Coronary artery (tissue), 2 donors: ENCODE measurements at regions not wholly inside any gene's neighbourhood (a gene's known extent, or its start where the extent isn't known, plus 50 kb on each side); places are given as distances from the start of the nearest gene placed in this dataset.

Source experiments
- DNase-seq: peaks from one replicate; pipeline ENCODE4 v3.0.0-alpha.2; 2017; ENCODE audit warnings: low spot score
- H3K27ac ChIP-seq, 2 donors: fragments of 200-600 bp; sonication (generic); one replicate each; pipeline ENCODE4 v1.5.1; 2016 to 2019
- H3K4me3 ChIP-seq: fragments of 200-600 bp; sonication (generic); 2 replicates; pipeline ENCODE4 v1.5.1; 2016; ENCODE audit warnings: mild to moderate bottlenecking, moderate library complexity
- TF ChIP-seq, protein P1 (sequence below): fragments of 200-600 bp; sonication (generic); IDR thresholded peaks from one replicate; pipeline ENCODE4 v1.5.1; 2019; ENCODE audit warnings: antibody characterized with exemption

- no peak for DNase-seq
- no peak overlapping the region for H3K4me3 ChIP-seq
- no peak overlapping the region for H3K27ac ChIP-seq
- TF ChIP-seq, protein P1, sequence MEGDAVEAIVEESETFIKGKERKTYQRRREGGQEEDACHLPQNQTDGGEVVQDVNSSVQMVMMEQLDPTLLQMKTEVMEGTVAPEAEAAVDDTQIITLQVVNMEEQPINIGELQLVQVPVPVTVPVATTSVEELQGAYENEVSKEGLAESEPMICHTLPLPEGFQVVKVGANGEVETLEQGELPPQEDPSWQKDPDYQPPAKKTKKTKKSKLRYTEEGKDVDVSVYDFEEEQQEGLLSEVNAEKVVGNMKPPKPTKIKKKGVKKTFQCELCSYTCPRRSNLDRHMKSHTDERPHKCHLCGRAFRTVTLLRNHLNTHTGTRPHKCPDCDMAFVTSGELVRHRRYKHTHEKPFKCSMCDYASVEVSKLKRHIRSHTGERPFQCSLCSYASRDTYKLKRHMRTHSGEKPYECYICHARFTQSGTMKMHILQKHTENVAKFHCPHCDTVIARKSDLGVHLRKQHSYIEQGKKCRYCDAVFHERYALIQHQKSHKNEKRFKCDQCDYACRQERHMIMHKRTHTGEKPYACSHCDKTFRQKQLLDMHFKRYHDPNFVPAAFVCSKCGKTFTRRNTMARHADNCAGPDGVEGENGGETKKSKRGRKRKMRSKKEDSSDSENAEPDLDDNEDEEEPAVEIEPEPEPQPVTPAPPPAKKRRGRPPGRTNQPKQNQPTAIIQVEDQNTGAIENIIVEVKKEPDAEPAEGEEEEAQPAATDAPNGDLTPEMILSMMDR, result no peak
Observed at GRCh38 chr9:18173923-18174322, 300.0 kb upstream of the ADAMTSL1 start.

GRCh38 chr9:18182636-18183035 is 291.3 kb upstream of the ADAMTSL1 start:
- Histone ChIP-seq H3K27ac (no peak overlapping the region), H3K4me3 (no peak overlapping the region)
- DNase-seq, result no peak
- TF ChIP-seq, protein P1, result no peak

GRCh38 chr9:18183974-18184373 is 290.0 kb upstream of the ADAMTSL1 start:
- TF ChIP-seq, protein P1, result no peak
- Histone ChIP-seq H3K27ac (no peak overlapping the region), H3K4me3 (no peak overlapping the region)
- no peak for DNase-seq

DNA sequence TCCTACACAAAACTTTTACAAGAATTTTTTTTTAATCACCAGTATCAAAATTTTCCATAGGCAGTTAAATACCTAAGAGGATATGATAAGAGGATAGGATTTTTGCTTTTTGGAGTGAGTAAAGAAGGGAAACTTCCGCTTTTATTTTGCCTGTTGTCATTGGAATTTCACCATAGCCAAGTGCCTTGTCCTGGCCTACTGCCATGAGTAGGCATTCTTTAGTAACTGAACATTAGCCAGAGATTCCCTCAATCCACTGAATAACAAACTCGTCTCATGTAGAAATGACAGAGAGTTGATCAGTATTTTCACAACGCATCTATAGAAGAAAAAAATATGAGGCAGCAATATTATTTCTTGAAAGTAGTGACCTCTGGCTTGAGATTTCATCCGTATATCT is 289.6 kb upstream of the ADAMTSL1 start:
- no peak for DNase-seq
- no peak overlapping the region for H3K4me3 ChIP-seq
- TF ChIP-seq, protein P1, result no peak
- no peak overlapping the region for H3K27ac ChIP-seq

DNA sequence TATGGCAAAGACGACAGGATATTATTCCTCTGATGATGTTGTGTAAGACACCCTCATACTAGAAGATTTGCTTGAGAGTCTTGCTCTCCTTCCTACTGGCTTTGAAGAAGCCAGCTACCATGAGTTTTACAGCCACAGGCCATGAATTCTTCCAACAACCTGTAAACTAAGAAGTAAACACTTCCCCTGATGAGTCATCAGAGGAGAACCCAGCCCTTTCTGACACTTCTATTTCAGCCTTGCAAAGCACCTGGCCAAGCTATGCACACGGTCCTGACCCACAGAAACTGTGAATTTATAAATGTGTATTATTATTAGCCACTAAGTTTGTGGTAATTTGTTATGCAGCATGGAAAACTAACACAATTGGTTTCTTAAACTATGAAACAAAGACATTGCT is 288.8 kb upstream of the ADAMTSL1 start:
- TF ChIP-seq, protein P1, result no peak
- DNase-seq, result no peak
- Histone ChIP-seq H3K4me3 (no peak overlapping the region), H3K27ac (no peak overlapping the region)

GRCh38 chr9:18188971-18189370 is 285.0 kb upstream of the ADAMTSL1 start:
- no peak for DNase-seq
- TF ChIP-seq, protein P1, result no peak
- H3K4me3 ChIP-seq, result no peak overlapping the region
- H3K27ac ChIP-seq, result no peak overlapping the region

- H3K27ac ChIP-seq, result no peak overlapping the region
- TF ChIP-seq, protein P1, result no peak
- no peak for DNase-seq
- no peak overlapping the region for H3K4me3 ChIP-seq
Observed at GRCh38 chr9:18189871-18190670, 283.9 kb upstream of the ADAMTSL1 start.
